HepG2 (cell line): ENCODE measurements at regions not wholly inside any gene's neighbourhood (a gene's known extent, or its start where the extent isn't known, plus 50 kb on each side); places are given as distances from the start of the nearest gene placed in this dataset.

Experiments
- ATAC-seq: fragments of 200-7000 bp; cut with Tn5 transposase; 3 replicates; pipeline ENCODE4 v1.9.1; 2020; ENCODE audit warnings: mild to moderate bottlenecking, moderate library complexity
- BruUV-seq: library from RNA; stranded (reverse); fragments of 400-500 nt; replicated peaks from 2 replicates; lab custom pipeline; 2021; lab: Mats Ljungman, UMichigan
- CTCF ChIA-PET: fragments of 300-600 bp; formaldehyde crosslinking; extraction: SDS; loops from one replicate; lab custom pipeline; 2021; ENCODE audit warnings: low total read pairs, inconsistent platforms, low intra/inter-chr PET ratio; lab: Yijun Ruan, JAX
- POLR2A ChIA-PET: fragments of 350-600 bp; sonication (Branson Sonifier 250); formaldehyde crosslinking; loops from one replicate; lab custom pipeline; 2020; ENCODE audit warnings: antibody characterized with exemption, inconsistent platforms; lab: Yijun Ruan, JAX
- DNase-seq: peaks from one replicate; pipeline ENCODE4 v3.0.0-alpha.2; 2015; ENCODE audit warnings: low spot score
- FAIRE-seq: peaks from 3 replicates; lab custom pipeline; 2011; peaks lifted over from hg19 to GRCh38; lab: Jason Lieb, UNC
- H2AFZ ChIP-seq: one replicate; pipeline ENCODE4 v1.6.1; 2011; ENCODE audit warnings: low read length, inconsistent platforms
- H3K27ac ChIP-seq: fragments of 300-600 bp; 3 replicates; pipeline ENCODE4 v1.8.0; 2011; ENCODE audit warnings: mixed run types, mild to moderate bottlenecking, mixed read lengths, low read length, inconsistent platforms; ENCODE audit not compliant: insufficient read depth; ENCODE audit errors: extremely low read length
- H3K27me3 ChIP-seq, 2 experiments: fragments of 200-600 bp in 1 of 2; 2 replicates in 1 of 2; 3 replicates in 1 of 2; pipeline versions ENCODE4 v1.6.0 to v1.8.0; 2011; ENCODE audit warnings: low read length in 2 of 2, mild to moderate bottlenecking in 2 of 2, moderate library complexity in 2 of 2, inconsistent platforms in 1 of 2; ENCODE audit not compliant: insufficient read depth in 2 of 2, control insufficient read depth in 1 of 2
- H3K36me3 ChIP-seq, 2 experiments: fragments of 200-600 bp in 1 of 2; replicated peaks in 1 of 2; 2 replicates in 1 of 2; 3 replicates in 1 of 2; pipeline versions ENCODE4 v1.5.1 to v1.8.0; 2011; ENCODE audit warnings: low read length in 2 of 2, inconsistent platforms in 1 of 2; ENCODE audit not compliant: insufficient read depth in 2 of 2, control insufficient read depth in 1 of 2
- H3K4me1 ChIP-seq: 2 replicates; pipeline ENCODE4 v1.5.1; 2012; ENCODE audit warnings: low read length, inconsistent platforms; ENCODE audit not compliant: insufficient read depth
- H3K4me2 ChIP-seq: 2 replicates; pipeline ENCODE4 v1.6.0; 2011; ENCODE audit warnings: low read depth, low read length, inconsistent platforms
- H3K4me3 ChIP-seq, 3 experiments: fragments of 200-600 bp in 1 of 3; sonication (generic), shearing (Covaris generic) in 1 of 3; replicated peaks in 1 of 3; 2 replicates each; pipeline ENCODE4 v1.5.1; 2011 to 2016; ENCODE audit warnings: low read length in 3 of 3, inconsistent platforms in 2 of 3, low read depth in 2 of 3, mild to moderate bottlenecking in 2 of 3, control low read depth in 1 of 3, mixed read lengths in 1 of 3; ENCODE audit not compliant: insufficient read depth in 1 of 3
- H3K79me2 ChIP-seq: one replicate; pipeline ENCODE4 v1.6.1; 2011; ENCODE audit warnings: low read length, inconsistent platforms; ENCODE audit not compliant: insufficient read depth
- H3K9ac ChIP-seq: 2 replicates; pipeline ENCODE4 v1.6.0; 2011; ENCODE audit warnings: mild to moderate bottlenecking, low read depth, low read length, inconsistent platforms; ENCODE audit not compliant: insufficient read depth
- H3K9me3 ChIP-seq: 2 replicates; pipeline ENCODE4 v1.5.1; 2012; ENCODE audit warnings: mild to moderate bottlenecking, low read length
- H4K20me1 ChIP-seq: 2 replicates; pipeline ENCODE4 v1.6.0; 2011; ENCODE audit warnings: inconsistent platforms, mild to moderate bottlenecking, low read length, moderate library complexity; ENCODE audit not compliant: insufficient read depth
- ATAD3A ChIP-seq: sonication (generic); formaldehyde crosslinking; IDR thresholded peaks from 2 replicates; pipeline ENCODE4 v1.4.0; 2020; ENCODE audit warnings: missing genetic modification reagents
- ELF3 ChIP-seq: IDR thresholded peaks from 2 replicates; pipeline ENCODE4 v1.6.1; 2016; ENCODE audit warnings: missing genetic modification reagents, missing compliant biosample characterization
- GTF3A ChIP-seq: sonication (generic); formaldehyde crosslinking; conservative IDR thresholded peaks from 2 replicates; pipeline ENCODE4 v1.4.0; 2020; ENCODE audit warnings: mild to moderate bottlenecking, missing genetic modification reagents
- HIVEP1 ChIP-seq: sonication (generic); formaldehyde crosslinking; IDR thresholded peaks from 2 replicates; pipeline ENCODE4 v1.4.0; 2020; ENCODE audit warnings: mild to moderate bottlenecking, missing genetic modification reagents
- KAT8 ChIP-seq: IDR thresholded peaks from 2 replicates; pipeline ENCODE4 v1.6.1; 2016; ENCODE audit warnings: missing genetic modification reagents, missing compliant biosample characterization
- KDM2A ChIP-seq: sonication (generic); formaldehyde crosslinking; IDR thresholded peaks from 2 replicates; pipeline ENCODE4 v1.4.0; 2020; ENCODE audit warnings: low read depth, missing genetic modification reagents, borderline replicate concordance
- KMT2A ChIP-seq: sonication (generic); formaldehyde crosslinking; IDR thresholded peaks from 2 replicates; pipeline ENCODE4 v1.4.0; 2020; ENCODE audit warnings: missing genetic modification reagents
- MIER2 ChIP-seq: IDR thresholded peaks from 2 replicates; pipeline ENCODE4 v1.6.1; 2016; ENCODE audit warnings: missing biosample characterization, missing genetic modification reagents
- MXI1 ChIP-seq: IDR thresholded peaks from 3 replicates; pipeline ENCODE4 v1.6.1; 2012; ENCODE audit warnings: low read depth, low read length, inconsistent platforms, borderline replicate concordance
- PAF1 ChIP-seq: IDR thresholded peaks from 2 replicates; pipeline ENCODE4 v1.6.1; 2016; ENCODE audit warnings: missing genetic modification reagents, missing compliant biosample characterization
- PRMT3 ChIP-seq: sonication (generic); formaldehyde crosslinking; IDR thresholded peaks from 2 replicates; pipeline ENCODE4 v1.8.1; 2022; ENCODE audit warnings: low read depth, mild to moderate bottlenecking, moderate library complexity, missing genetic modification reagents, borderline replicate concordance
- RARG ChIP-seq: sonication (generic); formaldehyde crosslinking; IDR thresholded peaks from 2 replicates; pipeline ENCODE4 v1.4.0; 2020; ENCODE audit warnings: low read depth, mild to moderate bottlenecking, missing genetic modification reagents
- RBFOX2 ChIP-seq: fragments of 200-400 bp; formaldehyde crosslinking; IDR thresholded peaks from 2 replicates; pipeline ENCODE4 v1.6.1; 2017; ENCODE audit warnings: low read depth, mild to moderate bottlenecking, low read length
- SALL1 ChIP-seq: sonication (generic); formaldehyde crosslinking; IDR thresholded peaks from 2 replicates; pipeline ENCODE4 v1.8.0; 2022; ENCODE audit warnings: mild to moderate bottlenecking, missing genetic modification reagents
- SP5 ChIP-seq: IDR thresholded peaks from 2 replicates; pipeline ENCODE4 v1.6.1; 2016; ENCODE audit warnings: low read depth, borderline replicate concordance
- SRY ChIP-seq: sonication (generic); formaldehyde crosslinking; IDR thresholded peaks from 2 replicates; pipeline ENCODE4 v1.8.0; 2022; ENCODE audit warnings: mild to moderate bottlenecking, missing genetic modification reagents
- THRA ChIP-seq: sonication (generic); formaldehyde crosslinking; IDR thresholded peaks from 2 replicates; pipeline ENCODE4 v1.4.0; 2020; ENCODE audit warnings: missing genetic modification reagents, borderline replicate concordance
- ZBTB14 ChIP-seq: sonication (generic); formaldehyde crosslinking; IDR thresholded peaks from 2 replicates; pipeline ENCODE4 v1.4.0; 2020; ENCODE audit warnings: missing genetic modification reagents
- ZNF230 ChIP-seq: sonication (generic); formaldehyde crosslinking; IDR thresholded peaks from 2 replicates; pipeline ENCODE4 v1.4.0; 2020; ENCODE audit warnings: mild to moderate bottlenecking, missing genetic modification reagents
- ZNF335 ChIP-seq: sonication (generic); formaldehyde crosslinking; IDR thresholded peaks from 2 replicates; pipeline ENCODE4 v1.4.0; 2020; ENCODE audit warnings: missing genetic modification reagents
- ZNF569 ChIP-seq: sonication (generic); formaldehyde crosslinking; IDR thresholded peaks from 2 replicates; pipeline ENCODE4 v1.5.0; 2020; ENCODE audit warnings: mild to moderate bottlenecking, missing genetic modification reagents, moderate library complexity, borderline replicate concordance
- WGBS: methylation state at CpG from one replicate; pipeline ENCODE4 v1.1.6; 2017; ENCODE audit warnings: low lambda C conversion rate; 5-methylcytosine and 5-hydroxymethylcytosine counted together
- in situ Hi-C: cut with HindIII; loops from 2 replicates; pipeline ENCODE4 v1.10.0; 2017; ENCODE audit warnings: low pct_unique_long_range_greater_than_20kb; ENCODE audit not compliant: extremely low pct_ligation_motif_present
- intact Hi-C: fragments of 100-400 bp; cut with micrococcal nuclease; formaldehyde crosslinking; loops from one replicate; pipeline ENCODE4 v1.10.0; 2022; ENCODE audit not compliant: unreplicated experiment

DNA sequence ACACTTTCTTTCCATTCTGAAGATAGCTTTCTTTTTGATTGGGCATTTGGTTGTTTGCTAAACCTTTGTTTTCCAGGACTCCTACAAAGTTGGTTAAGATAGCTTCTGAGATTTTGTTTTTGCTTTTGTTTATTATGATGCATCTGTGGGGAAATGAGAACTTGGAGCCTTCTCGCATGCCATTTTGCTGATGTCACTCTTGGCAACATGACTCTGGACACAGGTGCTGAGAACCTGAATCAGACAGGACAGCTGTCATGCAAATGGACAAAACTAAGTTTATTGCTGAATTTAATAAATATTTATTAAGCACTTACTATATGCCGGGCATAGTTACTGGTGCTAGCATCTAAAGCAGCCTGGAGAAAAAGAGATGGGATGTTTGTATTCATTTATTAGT is 274.1 kb downstream of the ZEB1 start:
- TF ChIP-seq RARG (CRISPR knock-in tag), result no peak
- no peak for TF ChIP-seq THRA (CRISPR knock-in tag)
- no peak for TF ChIP-seq ZBTB14 (CRISPR knock-in tag)
- TF ChIP-seq ZNF230 (CRISPR knock-in tag), result no peak
- no peak overlapping the region for H3K4me2 ChIP-seq
- H3K9ac ChIP-seq, result no peak overlapping the region
- H3K4me3 ChIP-seq, result no peak overlapping the region
- intact Hi-C loops, result no loop called here
- H3K27ac ChIP-seq, result no peak overlapping the region
- no TSS peak for BruUV-seq
- in situ Hi-C loops, result no loop called here
- H3K79me2 ChIP-seq, result no peaks in the 10 kb centered on the region
- no peak for DNase-seq
- CTCF ChIA-PET, result no interaction called here
- WGBS, result 11% methylated on average over 2 of the region's 2 CpGs
- no peaks in the 10 kb centered on the region for H3K27me3 ChIP-seq
- no peaks in the 10 kb centered on the region for H3K36me3 ChIP-seq
- POLR2A ChIA-PET, result no interaction called here
- H2AFZ ChIP-seq, result no peak overlapping the region
- H4K20me1 ChIP-seq, result no peaks in the 10 kb centered on the region
- peaks cover 9% of the 10 kb centered on the region; the same call in 1 of the 2 replicates for H3K9me3 ChIP-seq
- no peak for FAIRE-seq
- no peaks in the 10 kb centered on the region for H3K4me1 ChIP-seq
- no peak for ATAC-seq

DNA sequence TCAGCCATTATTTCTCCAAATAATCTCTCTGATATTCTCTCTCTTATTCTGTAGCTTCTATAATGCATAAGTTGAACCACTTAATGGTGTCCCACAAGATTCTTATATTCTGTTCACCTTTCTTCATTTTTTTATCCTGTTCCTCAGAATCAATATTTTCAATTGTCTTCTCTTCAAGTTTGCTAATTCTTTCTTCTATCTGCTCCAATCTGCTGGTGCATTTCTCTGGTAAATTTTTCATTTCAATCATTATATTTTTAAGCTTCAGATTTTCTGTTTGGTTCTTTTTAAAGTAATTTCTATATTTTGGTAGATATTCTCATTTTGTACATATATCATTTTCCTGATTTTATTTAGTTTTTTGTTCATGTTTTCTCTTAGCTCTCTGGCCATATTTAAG is 272.6 kb downstream of the ZEB1 start:
- peaks cover 0 to 2% of the 10 kb centered on the region in 2 experiments; a peak in 2 of 5 replicates for H3K27me3 ChIP-seq
- no peak for TF ChIP-seq RBFOX2
- TF ChIP-seq MXI1, result no peak
- no peak for TF ChIP-seq PRMT3 (CRISPR knock-in tag)
- TF ChIP-seq ZNF569, result no peak
- TF ChIP-seq PAF1, result no peak
- TF ChIP-seq ELF3 (CRISPR knock-in tag), result no peak
- TF ChIP-seq GTF3A (CRISPR knock-in tag), result no peak
- TF ChIP-seq HIVEP1 (CRISPR knock-in tag), result no peak
- TF ChIP-seq KAT8 (CRISPR knock-in tag), result no peak
- TF ChIP-seq KDM2A, result no peak
- no peak for TF ChIP-seq ATAD3A (CRISPR knock-in tag)
- no peak for TF ChIP-seq ZNF335 (CRISPR knock-in tag)
- TF ChIP-seq SALL1 (CRISPR knock-in tag), result no peak
- TF ChIP-seq MIER2 (CRISPR knock-in tag), result no peak
- TF ChIP-seq KMT2A (CRISPR knock-in tag), result no peak
- no peak for TF ChIP-seq SP5 (CRISPR knock-in tag)
- no peak for TF ChIP-seq SRY (CRISPR knock-in tag)
- H3K9me3 ChIP-seq, result peaks cover 9% of the 10 kb centered on the region; the same call in 1 of the 2 replicates
- no TSS peak for BruUV-seq
- no peak overlapping the region for H3K27ac ChIP-seq
- no peaks in the 10 kb centered on the region for H3K4me1 ChIP-seq
- no peak for DNase-seq
- in situ Hi-C loops (no loop called here), intact Hi-C loops (no loop called here)
- ChIA-PET POLR2A (no interaction called here), CTCF (no interaction called here)
- FAIRE-seq, result no peak
- no peak overlapping the region for H2AFZ ChIP-seq
- H3K4me3 ChIP-seq, result no peak overlapping the region
- no peaks in the 10 kb centered on the region for H3K79me2 ChIP-seq
- no peaks in the 10 kb centered on the region for H3K36me3 ChIP-seq
- H4K20me1 ChIP-seq, result no peaks in the 10 kb centered on the region
- no peak overlapping the region for H3K9ac ChIP-seq
- ATAC-seq, result no peak
- H3K4me2 ChIP-seq, result no peak overlapping the region
